ENCODE measurements at regions not wholly inside any gene's neighbourhood (a gene's known extent, or its start where the extent isn't known, plus 50 kb on each side); places are given as distances from the start of the nearest gene placed in this dataset.

GRCh38 chrX:81729269-81729777 is 527.4 kb downstream of the SH3BGRL start:
- peaks cover 28% of the 10 kb centered on the region for H3K9me3 Mint-ChIP-seq
- no peak overlapping the region for H3K4me3 Mint-ChIP-seq
- H3K4me1 Mint-ChIP-seq (ENCODE audit: low read depth), result no peaks in the 10 kb centered on the region
- no peak for DNase-seq
- no peaks in the 10 kb centered on the region for H3K27me3 Mint-ChIP-seq (ENCODE audit: insufficient read depth)
- TF ChIP-seq CTCF (IDR thresholded peaks at IDR 0.05), result no peak
- no peak overlapping the region for H3K27ac Mint-ChIP-seq
- H3K36me3 Mint-ChIP-seq (ENCODE audit: low read depth), result no peaks in the 10 kb centered on the region

- no peak for TF ChIP-seq CTCF (IDR thresholded peaks at IDR 0.05)
- peaks cover 6% of the 10 kb centered on the region; the same call in 1 of the 2 replicates for H3K9me3 Mint-ChIP-seq
- no peak for DNase-seq
- H3K36me3 Mint-ChIP-seq (ENCODE audit: low read depth), result no peaks in the 10 kb centered on the region
- H3K4me3 Mint-ChIP-seq, result no peak overlapping the region
- no peak overlapping the region for H3K27ac Mint-ChIP-seq
- H3K4me1 Mint-ChIP-seq (ENCODE audit: low read depth), result no peaks in the 10 kb centered on the region
- H3K27me3 Mint-ChIP-seq (ENCODE audit: insufficient read depth), result no peaks in the 10 kb centered on the region
Measured at GRCh38 chrX:81779701-81780100, 577.8 kb downstream of the SH3BGRL start.

GRCh38 chrX:81791086-81791485 is 589.2 kb downstream of the SH3BGRL start:
- no peaks in the 10 kb centered on the region for H3K27me3 Mint-ChIP-seq (ENCODE audit: insufficient read depth)
- no peak overlapping the region for H3K27ac Mint-ChIP-seq

More at GRCh38 chrX:81791086-81791485, 589.2 kb downstream of the SH3BGRL start:
- TF ChIP-seq CTCF (IDR thresholded peaks at IDR 0.05), result no peak
- DNase-seq, result no peak
- Mint-ChIP-seq H3K36me3 (ENCODE audit: low read depth) (no peaks in the 10 kb centered on the region), H3K4me1 (ENCODE audit: low read depth) (no peaks in the 10 kb centered on the region), H3K9me3 (peaks cover 21% of the 10 kb centered on the region), H3K4me3 (no peak overlapping the region)
